ENCODE measurements at regions not wholly inside any gene's neighbourhood (a gene's known extent, or its start where the extent isn't known, plus 50 kb on each side); places are given as distances from the start of the nearest gene placed in this dataset.
"Not testable (repeated sequence)": the region's sequence is repeated elsewhere in the genome, so short reads cannot be mapped to it uniquely, and the experiment has no call there.

- no peaks in the 10 kb centered on the region for H3K9me2 ChIP-seq (replicated peaks; ENCODE audit: insufficient read depth, low read length)
Measured at GRCh38 chr15:20657084-20657483, 115.5 kb upstream of the GOLGA6L6 start.

GRCh38 chr15:20652914-20653313 lies 111.3 kb upstream of the GOLGA6L6 start:
- Histone ChIP-seq H3K4me1 (ENCODE audit: low read length) (peaks cover 4% of the 10 kb centered on the region; the same call in 1 of the 2 replicates), H3K27me3 (replicated peaks; ENCODE audit: insufficient read depth, low read length) (no peaks in the 10 kb centered on the region), H3K9me3 (replicated peaks; ENCODE audit: insufficient read depth, low read length) (no peaks in the 10 kb centered on the region), H3K9me2 (replicated peaks; ENCODE audit: insufficient read depth, low read length) (no peaks in the 10 kb centered on the region), H3K4me3 (ENCODE audit: low read length) (no peak overlapping the region), H4K20me1 (ENCODE audit: insufficient read depth, low read length) (no peaks in the 10 kb centered on the region), H3K79me2 (ENCODE audit: low read length) (no peaks in the 10 kb centered on the region), H3K4me2 (ENCODE audit: low read depth, low read length) (no peak overlapping the region), H3K9ac (ENCODE audit: low read length) (no peak overlapping the region), H2AFZ (ENCODE audit: low read length) (no peak overlapping the region), H3K36me3 (replicated peaks; ENCODE audit: insufficient read depth, low read length) (no peaks in the 10 kb centered on the region), H3K27ac (ENCODE audit: low read length) (no peak overlapping the region), H3F3A (ENCODE audit: insufficient read depth, low read length) (no peaks in the 10 kb centered on the region)
- no peak for DNase-seq
- no peak for TF ChIP-seq EZH2phosphoT487 (IDR thresholded peaks at IDR 0.05; ENCODE audit: low read length)
- TF ChIP-seq EZH2 (optimal IDR thresholded peaks at IDR 0.05; ENCODE audit: low read depth, low read length) = no peak
- no peak for TF ChIP-seq CTCF (IDR thresholded peaks at IDR 0.05; ENCODE audit: low read length)

More at GRCh38 chr15:20657084-20657483, 115.5 kb upstream of the GOLGA6L6 start:
- H3F3A ChIP-seq (ENCODE audit: insufficient read depth, low read length) = no peaks in the 10 kb centered on the region
- no peaks in the 10 kb centered on the region for H3K27me3 ChIP-seq (replicated peaks; ENCODE audit: insufficient read depth, low read length)
- no peaks in the 10 kb centered on the region for H3K9me3 ChIP-seq (replicated peaks; ENCODE audit: insufficient read depth, low read length)
- no peak overlapping the region for H3K27ac ChIP-seq (ENCODE audit: low read length)
- no peaks in the 10 kb centered on the region for H3K36me3 ChIP-seq (replicated peaks; ENCODE audit: insufficient read depth, low read length)
- H2AFZ ChIP-seq (ENCODE audit: low read length) = no peak overlapping the region
- peaks cover 4% of the 10 kb centered on the region; the same call in 1 of the 2 replicates for H3K4me1 ChIP-seq (ENCODE audit: low read length)
- TF ChIP-seq EZH2 (optimal IDR thresholded peaks at IDR 0.05; ENCODE audit: low read depth, low read length) (no peak), CTCF (IDR thresholded peaks at IDR 0.05; ENCODE audit: low read length) (no peak), EZH2phosphoT487 (IDR thresholded peaks at IDR 0.05; ENCODE audit: low read length) (no peak)
- no peaks in the 10 kb centered on the region for H4K20me1 ChIP-seq (ENCODE audit: insufficient read depth, low read length)
- no peak overlapping the region for H3K4me3 ChIP-seq (ENCODE audit: low read length)
- H3K4me2 ChIP-seq (ENCODE audit: low read depth, low read length) = no peak overlapping the region
- DNase-seq = no peak
- H3K79me2 ChIP-seq (ENCODE audit: low read length) = no peaks in the 10 kb centered on the region
- H3K9ac ChIP-seq (ENCODE audit: low read length) = no peak overlapping the region

- H3K27ac ChIP-seq (ENCODE audit: low read length); DNase-seq; H3K9ac ChIP-seq (ENCODE audit: low read length); H2AFZ ChIP-seq (ENCODE audit: low read length); H3K4me2 ChIP-seq (ENCODE audit: low read depth, low read length); H3K4me3 ChIP-seq (ENCODE audit: low read length); H3K9me2 ChIP-seq (replicated peaks; ENCODE audit: insufficient read depth, low read length); H4K20me1 ChIP-seq (ENCODE audit: insufficient read depth, low read length); H3K27me3 ChIP-seq (replicated peaks; ENCODE audit: insufficient read depth, low read length); H3K9me3 ChIP-seq (replicated peaks; ENCODE audit: insufficient read depth, low read length); H3K36me3 ChIP-seq (replicated peaks; ENCODE audit: insufficient read depth, low read length); H3K79me2 ChIP-seq (ENCODE audit: low read length): not testable (repeated sequence)
- H3F3A ChIP-seq (ENCODE audit: insufficient read depth, low read length) = peaks cover 15% of the 10 kb centered on the region
- peaks cover 19% of the 10 kb centered on the region for H3K4me1 ChIP-seq (ENCODE audit: low read length)
Measured at GRCh38 chr15:20648402-20648975, 106.9 kb upstream of the GOLGA6L6 start.

- Histone ChIP-seq H3K36me3 (replicated peaks; ENCODE audit: insufficient read depth, low read length) (no peaks in the 10 kb centered on the region), H2AFZ (ENCODE audit: low read length) (peak overlapping the region; percentile 81), H3F3A (ENCODE audit: insufficient read depth, low read length) (peaks cover 15% of the 10 kb centered on the region), H3K27me3 (replicated peaks; ENCODE audit: insufficient read depth, low read length) (no peaks in the 10 kb centered on the region), H3K4me3 (ENCODE audit: low read length) (peak overlapping the region; percentile 25; the same call in 1 of the 2 replicates), H3K9me3 (replicated peaks; ENCODE audit: insufficient read depth, low read length) (no peaks in the 10 kb centered on the region), H3K4me2 (ENCODE audit: low read depth, low read length) (peak overlapping the region; percentile 70), H3K27ac (ENCODE audit: low read length) (peak overlapping the region; percentile 69), H3K9ac (ENCODE audit: low read length) (peak overlapping the region; percentile 17; the same call in 1 of the 2 replicates), H3K9me2 (replicated peaks; ENCODE audit: insufficient read depth, low read length) (no peaks in the 10 kb centered on the region), H4K20me1 (ENCODE audit: insufficient read depth, low read length) (no peaks in the 10 kb centered on the region), H3K4me1 (ENCODE audit: low read length) (peaks cover 19% of the 10 kb centered on the region), H3K79me2 (ENCODE audit: low read length) (no peaks in the 10 kb centered on the region)
- DNase-seq = peak; percentile 74
- TF ChIP-seq EZH2 (optimal IDR thresholded peaks at IDR 0.05; ENCODE audit: low read depth, low read length) = no peak
- no peak for TF ChIP-seq CTCF (IDR thresholded peaks at IDR 0.05; ENCODE audit: low read length)
- no peak for TF ChIP-seq EZH2phosphoT487 (IDR thresholded peaks at IDR 0.05; ENCODE audit: low read length)
Measured at GRCh38 chr15:20646529-20647142, 105.0 kb upstream of the GOLGA6L6 start.

All from MM.1S (cell line).